Smooth muscle cell (in vitro differentiated cells): ENCODE measurements at regions not wholly inside any gene's neighbourhood (a gene's known extent, or its start where the extent isn't known, plus 50 kb on each side); places are given as distances from the start of the nearest gene placed in this dataset.

ENCODE experiments used
- DNase-seq: peaks from one replicate; lab custom pipeline; 2025; ENCODE audit not compliant: unreplicated experiment; lab: John Stamatoyannopoulos, UW
- H2AFZ ChIP-seq: fragments of 200-600 bp; sonication (generic); 2 replicates; pipeline ENCODE4 v1.6.0; 2016; ENCODE audit warnings: antibody characterized with exemption, low read depth, mild to moderate bottlenecking
- H3F3A ChIP-seq: fragments of 200-600 bp; sonication (generic); 2 replicates; pipeline ENCODE4 v1.6.0; 2017; ENCODE audit warnings: antibody characterized with exemption, low read depth
- H3K27ac ChIP-seq: fragments of 200-600 bp; sonication (generic); 2 replicates; pipeline ENCODE4 v1.5.1; 2016; ENCODE audit warnings: low read depth, mild to moderate bottlenecking
- H3K27me3 ChIP-seq: fragments of 200-600 bp; sonication (generic); 2 replicates; pipeline ENCODE4 v1.6.1; 2016; ENCODE audit warnings: low read depth, mild to moderate bottlenecking
- H3K36me3 ChIP-seq: fragments of 200-600 bp; sonication (generic); 2 replicates; pipeline ENCODE4 v1.5.1; 2016; ENCODE audit warnings: low read depth
- H3K4me1 ChIP-seq: fragments of 200-600 bp; sonication (generic); 2 replicates; pipeline ENCODE4 v1.5.1; 2016; ENCODE audit warnings: low read depth
- H3K4me2 ChIP-seq: fragments of 200-600 bp; sonication (generic); 2 replicates; pipeline ENCODE4 v1.6.0; 2016; ENCODE audit warnings: mild to moderate bottlenecking
- H3K4me3 ChIP-seq: fragments of 200-600 bp; sonication (generic); 2 replicates; pipeline ENCODE4 v1.5.1; 2016; ENCODE audit warnings: mild to moderate bottlenecking
- H3K79me2 ChIP-seq: fragments of 200-600 bp; sonication (generic); 2 replicates; pipeline ENCODE4 v1.6.0; 2016; ENCODE audit warnings: low read depth, mild to moderate bottlenecking
- H3K9ac ChIP-seq: fragments of 200-600 bp; sonication (generic); 2 replicates; pipeline ENCODE4 v1.6.0; 2016; ENCODE audit warnings: low read depth
- H3K9me3 ChIP-seq: fragments of 200-600 bp; sonication (generic); replicated peaks from 2 replicates; pipeline ENCODE4 v1.5.1; 2016; ENCODE audit warnings: low read depth
- H4K20me1 ChIP-seq: fragments of 200-600 bp; sonication (generic); 2 replicates; pipeline ENCODE4 v1.6.0; 2016; ENCODE audit warnings: low read depth
- CTCF ChIP-seq: fragments of 200-600 bp; sonication (generic); IDR thresholded peaks from 2 replicates; pipeline ENCODE4 v1.5.1; 2017; ENCODE audit warnings: borderline replicate concordance, mild to moderate bottlenecking, antibody characterized with exemption; ENCODE audit not compliant: insufficient read depth, poor library complexity, severe bottlenecking
- WGBS: methylation state at CpG from one replicate; pipeline ENCODE4 v1.1.7; 2016; ENCODE audit warnings: low lambda C conversion rate; 5-methylcytosine and 5-hydroxymethylcytosine counted together

- Histone ChIP-seq H2AFZ (no peak overlapping the region), H3K9me3 (no peaks in the 10 kb centered on the region), H3K79me2 (no peaks in the 10 kb centered on the region), H3K9ac (no peak overlapping the region), H3K27me3 (peaks cover 3% of the 10 kb centered on the region), H3K4me2 (no peak overlapping the region), H3K4me3 (no peak overlapping the region), H3F3A (no peaks in the 10 kb centered on the region), H4K20me1 (no peaks in the 10 kb centered on the region), H3K27ac (no peak overlapping the region), H3K4me1 (no peaks in the 10 kb centered on the region), H3K36me3 (no peaks in the 10 kb centered on the region)
- DNase-seq: no peak
- no peak for TF ChIP-seq CTCF
- WGBS: 79% methylated on average over 1 of the region's 1 CpG
Measured at GRCh38 chr20:52817511-52817910, 154.6 kb upstream of the TSHZ2 start.

- no peak overlapping the region for H3K4me3 ChIP-seq
- DNase-seq: no peak
- no peak overlapping the region for H3K27ac ChIP-seq
- no peaks in the 10 kb centered on the region for H3K4me1 ChIP-seq
- WGBS: 84% methylated on average over 2 of the region's 2 CpGs
- H3F3A ChIP-seq: no peaks in the 10 kb centered on the region
- H3K9me3 ChIP-seq: no peaks in the 10 kb centered on the region
- no peaks in the 10 kb centered on the region for H4K20me1 ChIP-seq
- H3K9ac ChIP-seq: no peak overlapping the region
- TF ChIP-seq CTCF: no peak
- no peak overlapping the region for H3K4me2 ChIP-seq
- no peak overlapping the region for H2AFZ ChIP-seq
- H3K36me3 ChIP-seq: no peaks in the 10 kb centered on the region
- peaks cover 15% of the 10 kb centered on the region for H3K27me3 ChIP-seq
- H3K79me2 ChIP-seq: no peaks in the 10 kb centered on the region
Measured at GRCh38 chr20:52814371-52814770, 157.8 kb upstream of the TSHZ2 start.

DNA sequence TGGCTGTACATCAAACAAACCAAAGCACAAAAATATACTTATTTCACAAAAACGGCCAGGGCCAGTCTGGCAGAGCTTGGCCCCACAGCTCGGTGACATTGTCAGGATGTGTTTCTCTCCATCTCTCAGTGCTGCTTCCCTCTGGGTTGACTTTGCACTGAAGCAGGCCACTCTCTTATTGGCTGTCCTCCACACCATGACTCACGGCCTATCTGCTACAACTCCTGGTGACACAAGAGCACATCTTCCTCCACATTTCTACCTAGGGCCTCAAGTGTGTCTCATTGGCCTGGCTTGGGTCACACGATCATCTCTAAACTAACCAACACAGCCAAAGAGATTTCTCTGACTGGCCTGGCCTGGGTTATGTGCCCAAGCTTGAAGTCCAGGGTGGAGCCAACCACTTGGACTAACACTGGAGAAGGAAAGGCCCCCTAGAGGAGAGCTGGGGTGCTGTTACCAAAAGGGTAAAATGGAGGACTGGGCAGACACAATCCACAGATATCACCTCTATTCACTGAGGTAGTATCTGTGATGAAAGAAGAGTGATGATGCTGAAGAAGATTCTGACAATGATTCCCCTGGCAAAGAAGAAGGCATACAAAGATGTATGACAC, 159.8 kb upstream of the TSHZ2 start:
- Histone ChIP-seq H3F3A (no peaks in the 10 kb centered on the region), H3K27ac (no peak overlapping the region), H2AFZ (no peak overlapping the region), H3K36me3 (no peaks in the 10 kb centered on the region), H3K27me3 (peaks cover 33% of the 10 kb centered on the region), H3K79me2 (no peaks in the 10 kb centered on the region), H3K9me3 (no peaks in the 10 kb centered on the region), H3K4me3 (no peak overlapping the region), H3K4me2 (no peak overlapping the region), H3K9ac (no peak overlapping the region), H4K20me1 (no peaks in the 10 kb centered on the region), H3K4me1 (no peaks in the 10 kb centered on the region)
- WGBS: 90% methylated on average over 4 of the region's 4 CpGs
- TF ChIP-seq CTCF: no peak
- DNase-seq: no peak

- Histone ChIP-seq H3K36me3 (no peaks in the 10 kb centered on the region), H3K79me2 (no peaks in the 10 kb centered on the region), H3K4me2 (no peak overlapping the region), H2AFZ (no peak overlapping the region), H3K4me1 (no peaks in the 10 kb centered on the region), H3K9me3 (no peaks in the 10 kb centered on the region), H3K4me3 (no peak overlapping the region), H3K27ac (no peak overlapping the region), H4K20me1 (no peaks in the 10 kb centered on the region), H3F3A (no peaks in the 10 kb centered on the region), H3K9ac (no peak overlapping the region), H3K27me3 (peaks cover 35% of the 10 kb centered on the region)
- DNase-seq: no peak
- 82% methylated on average over 5 of the region's 5 CpGs for WGBS
- no peak for TF ChIP-seq CTCF
Measured at GRCh38 chr20:52809003-52809402, 163.2 kb upstream of the TSHZ2 start.
